ENCODE measurements at regions not wholly inside any gene's neighbourhood (a gene's known extent, or its start where the extent isn't known, plus 50 kb on each side); places are given as distances from the start of the nearest gene placed in this dataset.
"Not testable (repeated sequence)": the region's sequence is repeated elsewhere in the genome, so short reads cannot be mapped to it uniquely, and the experiment has no call there.

GRCh38 chr2:82994151-82994550 is 1464.9 kb downstream of the SUCLG1 start:
- Histone ChIP-seq H3K4me1 (ENCODE audit: insufficient read depth, low read length) (no peaks in the 10 kb centered on the region), H3K36me3 (ENCODE audit: insufficient read depth, low read length) (no peaks in the 10 kb centered on the region), H3K4me3 (ENCODE audit: low read length) (no peak overlapping the region), H3K27ac (ENCODE audit: low read depth in 1 of 2, low read length in 2 of 2) (no peak overlapping the region), H3K9me3 (ENCODE audit: control insufficient read depth in 1 of 2, insufficient read depth in 1 of 2, low read length in 2 of 2) (peaks cover 0 to 4% of the 10 kb centered on the region in 2 experiments), H3K27me3 (ENCODE audit: control insufficient read depth in 1 of 2, insufficient read depth in 2 of 2, low read length in 2 of 2) (no peaks in the 10 kb centered on the region)
- ChIA-PET CTCF (no interaction called here), POLR2A (no interaction called here)
- no peak overlapping the region for H3K4me3 Mint-ChIP-seq
- intact Hi-C loops (cut with DNase I, micrococcal nuclease), result no loop called here
- H3K27me3 Mint-ChIP-seq, result no peaks in the 10 kb centered on the region
- H3K36me3 Mint-ChIP-seq (ENCODE audit: low read depth), result no peaks in the 10 kb centered on the region
- H3K4me1 Mint-ChIP-seq (ENCODE audit: low read depth), result no peaks in the 10 kb centered on the region
- ATAC-seq (ENCODE audit: poor library complexity) (no peak), DNase-seq (no peak)
- TF ChIP-seq CTCF (IDR thresholded peaks at IDR 0.05), result no peak
- H3K9me3 Mint-ChIP-seq, result peaks cover 4% of the 10 kb centered on the region
- no peak overlapping the region for H3K27ac Mint-ChIP-seq

- Histone ChIP-seq H3K4me1 (ENCODE audit: insufficient read depth, low read length) (no peaks in the 10 kb centered on the region), H3K27me3 (ENCODE audit: control insufficient read depth in 1 of 2, insufficient read depth in 2 of 2, low read length in 2 of 2) (no peaks in the 10 kb centered on the region), H3K36me3 (ENCODE audit: insufficient read depth, low read length) (no peaks in the 10 kb centered on the region), H3K27ac (ENCODE audit: low read depth in 1 of 2, low read length in 2 of 2) (no peak overlapping the region), H3K9me3 (ENCODE audit: control insufficient read depth in 1 of 2, insufficient read depth in 1 of 2, low read length in 2 of 2) (peaks cover 0 to 4% of the 10 kb centered on the region in 2 experiments), H3K4me3 (ENCODE audit: low read length) (no peak overlapping the region)
- Mint-ChIP-seq H3K4me3 (no peak overlapping the region), H3K9me3 (peaks cover 4% of the 10 kb centered on the region), H3K27me3 (no peaks in the 10 kb centered on the region), H3K36me3 (ENCODE audit: low read depth) (no peaks in the 10 kb centered on the region), H3K4me1 (ENCODE audit: low read depth) (no peaks in the 10 kb centered on the region), H3K27ac (no peak overlapping the region)
- ChIA-PET CTCF (no interaction called here), POLR2A (no interaction called here)
- TF ChIP-seq CTCF (IDR thresholded peaks at IDR 0.05), result no peak
- intact Hi-C loops (cut with DNase I, micrococcal nuclease), result no loop called here
- DNase-seq (no peak), ATAC-seq (ENCODE audit: poor library complexity) (no peak)
Observed at GRCh38 chr2:82993609-82994008, 1465.5 kb downstream of the SUCLG1 start.

- no peak for DNase-seq
- Mint-ChIP-seq H3K27ac (no peak overlapping the region), H3K27me3 (no peaks in the 10 kb centered on the region), H3K4me1 (ENCODE audit: low read depth) (no peaks in the 10 kb centered on the region), H3K4me3 (no peak overlapping the region), H3K36me3 (ENCODE audit: low read depth) (no peaks in the 10 kb centered on the region), H3K9me3 (peaks cover 3% of the 10 kb centered on the region)
- H3K36me3 ChIP-seq (ENCODE audit: insufficient read depth, low read length), result no peaks in the 10 kb centered on the region
- H3K4me1 ChIP-seq (ENCODE audit: insufficient read depth, low read length), result no peaks in the 10 kb centered on the region
- intact Hi-C loops (cut with DNase I, micrococcal nuclease), result no loop called here
- peaks cover 0 to 4% of the 10 kb centered on the region in 2 experiments for H3K9me3 ChIP-seq (ENCODE audit: control insufficient read depth in 1 of 2, insufficient read depth in 1 of 2, low read length in 2 of 2)
- TF ChIP-seq CTCF (IDR thresholded peaks at IDR 0.05), result no peak
- ATAC-seq (ENCODE audit: poor library complexity), result no peak
- H3K27me3 ChIP-seq (ENCODE audit: control insufficient read depth in 1 of 2, insufficient read depth in 2 of 2, low read length in 2 of 2), result no peaks in the 10 kb centered on the region
- POLR2A ChIA-PET, result no interaction called here
- CTCF ChIA-PET, result no interaction called here
- H3K4me3 ChIP-seq (ENCODE audit: low read length), result no peak overlapping the region
- no peak overlapping the region for H3K27ac ChIP-seq (ENCODE audit: low read depth in 1 of 2, low read length in 2 of 2)
Observed at GRCh38 chr2:82992968-82993367, 1466.1 kb downstream of the SUCLG1 start.

GRCh38 chr2:82987706-82988105 is 1471.4 kb downstream of the SUCLG1 start:
- not testable (repeated sequence) for ATAC-seq (ENCODE audit: poor library complexity); H3K27me3 Mint-ChIP-seq; DNase-seq

More at GRCh38 chr2:82987706-82988105, 1471.4 kb downstream of the SUCLG1 start:
- H3K9me3 Mint-ChIP-seq; H3K4me1 Mint-ChIP-seq (ENCODE audit: low read depth); H3K4me3 ChIP-seq (ENCODE audit: low read length); POLR2A ChIA-PET; intact Hi-C loops (cut with DNase I, micrococcal nuclease); H3K36me3 Mint-ChIP-seq (ENCODE audit: low read depth); CTCF ChIA-PET; H3K27ac ChIP-seq (ENCODE audit: low read depth in 1 of 2, low read length in 2 of 2); H3K27ac Mint-ChIP-seq; H3K4me3 Mint-ChIP-seq; H3K4me1 ChIP-seq (ENCODE audit: insufficient read depth, low read length); H3K36me3 ChIP-seq (ENCODE audit: insufficient read depth, low read length); H3K27me3 ChIP-seq (ENCODE audit: control insufficient read depth in 1 of 2, insufficient read depth in 2 of 2, low read length in 2 of 2): not testable (repeated sequence)
- H3K9me3 ChIP-seq (ENCODE audit: control insufficient read depth in 1 of 2, insufficient read depth in 1 of 2, low read length in 2 of 2), result peaks cover 0 to 19% of the 10 kb centered on the region in 2 experiments
